ENCODE measurements at regions not wholly inside any gene's neighbourhood (a gene's known extent, or its start where the extent isn't known, plus 50 kb on each side); places are given as distances from the start of the nearest gene placed in this dataset.
"Not testable (repeated sequence)": the region's sequence is repeated elsewhere in the genome, so short reads cannot be mapped to it uniquely, and the experiment has no call there.

DNA sequence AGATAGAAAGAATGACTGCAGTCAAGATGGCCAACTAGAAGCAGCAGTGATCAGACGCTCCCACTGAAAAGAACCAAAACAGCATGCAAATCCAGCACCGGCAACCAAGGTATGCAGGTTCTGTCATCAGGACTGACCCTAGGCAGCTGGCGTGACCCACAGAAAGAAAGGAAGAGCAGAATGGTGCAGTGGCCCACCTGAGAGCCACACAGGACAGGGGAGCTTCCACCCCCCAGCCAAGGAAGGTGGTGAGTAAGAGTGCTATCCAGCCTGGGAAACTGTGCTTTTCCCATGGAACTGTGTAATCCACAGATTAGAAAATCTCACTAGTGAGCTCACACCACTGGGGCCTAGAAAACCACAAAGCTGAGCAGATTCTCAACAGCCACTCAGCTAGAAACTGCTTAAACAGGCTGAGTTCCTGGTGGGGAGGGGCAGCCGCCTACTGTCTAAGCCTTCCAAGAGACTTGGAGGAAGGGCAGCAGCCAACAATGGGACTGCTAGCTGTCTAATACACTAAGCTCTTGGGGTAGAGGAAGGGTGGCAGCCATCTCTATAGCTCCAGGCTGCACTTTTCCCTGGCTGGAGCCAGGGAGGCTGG lies 127.9 kb downstream of the EVA1A start:
- DNase-seq (ENCODE audit: low spot score) = no peak

DNA sequence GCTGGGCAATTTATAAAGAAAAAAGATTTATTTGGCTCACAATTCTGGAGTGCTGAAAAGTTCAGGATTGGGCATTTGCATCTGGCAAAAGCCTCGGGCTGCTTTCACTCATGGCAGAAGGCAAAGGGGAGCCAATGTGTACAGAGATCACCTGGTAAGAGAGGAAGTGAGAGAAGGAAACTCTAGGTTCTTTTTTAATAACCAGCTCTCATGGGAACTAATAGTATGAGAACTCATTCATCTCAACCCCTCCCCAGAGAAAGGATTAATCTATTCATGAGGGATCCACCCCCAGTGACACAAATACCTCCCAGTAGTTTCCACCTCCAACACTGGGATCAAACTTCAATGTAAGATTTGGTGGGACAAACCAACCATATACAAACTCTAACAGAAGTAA lies 129.0 kb downstream of the EVA1A start:
- DNase-seq (ENCODE audit: low spot score) = no peak

DNA sequence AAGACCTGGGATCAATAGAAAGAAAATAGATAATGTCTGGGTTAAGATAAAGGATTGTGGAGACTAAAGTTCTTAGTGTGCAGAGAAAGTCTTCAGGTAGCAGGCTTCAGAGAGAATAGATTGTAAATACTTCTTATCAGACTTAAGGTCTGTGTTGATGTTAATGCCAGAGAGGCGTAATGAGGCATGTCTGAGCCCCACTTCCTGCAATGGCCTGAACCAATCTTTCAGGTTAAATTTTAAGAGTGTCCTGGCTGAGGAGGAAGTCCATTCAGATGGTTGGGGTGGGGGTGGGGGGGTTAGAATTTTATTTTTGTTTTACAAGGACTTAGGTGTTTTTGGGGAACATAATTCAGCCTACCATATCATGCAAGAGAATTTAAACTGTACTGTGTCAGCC lies 129.5 kb downstream of the EVA1A start:
- DNase-seq (ENCODE audit: low spot score) = no peak

DNA sequence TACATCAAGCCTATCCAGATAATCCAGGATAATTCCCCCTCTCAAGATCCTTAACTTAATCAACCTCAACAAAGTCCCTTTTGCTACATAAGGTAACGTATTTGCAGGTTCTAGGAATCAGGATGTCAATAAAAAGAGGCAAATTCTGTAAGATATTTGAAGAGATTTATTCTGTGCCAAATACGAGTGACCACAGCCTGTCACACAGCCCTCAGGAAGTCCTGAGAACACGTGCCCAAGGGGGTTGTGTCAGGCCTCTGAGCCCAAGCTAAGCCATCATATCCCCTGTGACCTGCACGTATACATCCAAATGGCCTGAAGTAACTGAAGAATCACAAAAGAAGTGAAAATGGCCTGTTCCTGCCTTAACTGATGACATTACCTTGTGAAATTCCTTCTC lies 130.3 kb downstream of the EVA1A start:
- DNase-seq (ENCODE audit: low spot score) = not testable (repeated sequence)

DNA sequence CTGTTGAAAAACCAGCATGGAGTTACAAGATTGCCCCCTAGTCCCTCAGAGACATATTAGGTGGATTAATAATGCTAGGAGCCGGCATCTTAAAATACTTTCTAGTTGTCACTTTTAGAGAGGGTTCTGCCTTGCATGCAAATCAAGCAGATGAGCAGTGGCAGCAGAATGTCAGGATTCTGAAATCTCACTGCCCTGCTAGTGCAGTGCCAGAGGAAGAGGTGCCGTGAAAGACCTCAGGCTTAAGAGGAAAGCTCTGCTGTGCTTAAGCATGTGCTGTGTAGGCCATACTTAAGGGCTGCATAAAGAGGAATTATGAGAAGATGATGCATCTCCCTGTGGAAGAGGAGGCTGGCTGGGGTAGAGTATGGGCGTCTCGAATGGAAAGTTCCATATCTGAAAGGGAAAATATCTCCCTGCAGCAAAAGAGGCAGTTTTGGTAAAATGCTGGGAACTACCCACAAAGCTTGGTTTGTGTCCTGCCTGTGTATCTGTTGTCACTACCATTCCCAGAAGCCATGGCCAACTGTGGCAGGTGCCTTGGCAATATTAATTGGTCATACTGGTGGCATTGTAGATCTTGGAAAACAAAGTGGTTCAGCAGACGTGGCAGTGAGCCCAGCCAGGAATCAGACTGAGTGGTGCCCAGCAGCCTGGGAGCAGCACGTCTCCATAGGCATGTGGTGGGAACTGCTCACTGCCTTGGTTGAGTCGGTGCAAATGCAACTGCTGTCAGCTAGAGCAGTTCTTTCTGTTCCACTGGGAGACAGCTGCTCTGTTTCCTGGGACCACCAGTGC lies 131.9 kb downstream of the EVA1A start:
- DNase-seq (ENCODE audit: low spot score) = no peak

DNA sequence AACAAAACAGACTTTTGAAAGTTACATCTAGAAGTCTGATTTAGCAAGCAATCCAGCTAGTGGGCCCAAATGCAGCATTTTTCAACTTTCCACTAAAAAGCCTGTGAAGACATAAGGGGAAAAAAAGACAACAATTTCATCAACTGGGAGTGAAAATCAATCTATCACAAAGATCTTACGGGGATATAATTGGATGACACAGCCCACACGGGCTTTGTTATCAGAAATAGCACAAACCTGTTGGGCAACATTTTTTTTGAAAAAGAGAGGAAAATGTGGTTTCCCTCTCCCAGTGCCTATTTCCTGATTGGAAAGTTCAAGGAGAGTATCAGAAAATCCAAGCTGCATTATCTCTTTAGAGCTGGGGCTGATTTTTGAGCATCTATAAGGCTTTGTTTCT lies 132.7 kb downstream of the EVA1A start:
- no peak for DNase-seq (ENCODE audit: low spot score)

DNA sequence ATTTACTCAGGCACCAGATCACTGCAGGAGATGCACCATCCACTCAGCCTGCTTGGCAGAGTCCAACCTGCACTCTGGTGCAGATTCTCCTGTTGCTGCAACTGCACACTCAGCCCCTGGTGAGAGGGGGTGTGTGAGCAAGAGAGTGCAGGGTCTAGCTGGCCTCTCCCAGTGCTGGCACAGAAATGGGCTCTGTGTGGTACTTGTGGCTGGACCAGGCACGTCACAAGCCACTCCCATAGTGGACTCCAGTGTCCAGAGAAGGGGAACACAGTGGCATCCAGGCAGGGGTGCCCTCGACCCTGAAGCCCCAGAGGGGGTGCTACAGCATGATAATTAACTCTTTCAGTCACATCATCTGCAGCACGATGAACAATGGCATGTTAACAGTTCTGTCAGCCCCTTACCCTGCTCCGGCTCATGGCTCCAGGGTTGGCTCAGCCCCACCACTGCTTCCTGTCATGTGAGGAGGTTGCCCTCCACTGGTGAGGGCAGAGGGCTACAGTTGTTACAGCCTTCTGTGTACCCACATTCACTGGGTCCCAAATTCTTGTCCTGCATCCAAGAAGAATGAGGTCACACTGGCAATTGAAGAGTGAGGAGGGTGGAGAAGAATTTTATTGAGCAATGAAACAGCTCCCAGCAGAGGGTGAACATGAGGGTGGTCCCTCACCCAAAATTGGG lies 135.7 kb downstream of the EVA1A start:
- no peak for DNase-seq (ENCODE audit: low spot score)

DNA sequence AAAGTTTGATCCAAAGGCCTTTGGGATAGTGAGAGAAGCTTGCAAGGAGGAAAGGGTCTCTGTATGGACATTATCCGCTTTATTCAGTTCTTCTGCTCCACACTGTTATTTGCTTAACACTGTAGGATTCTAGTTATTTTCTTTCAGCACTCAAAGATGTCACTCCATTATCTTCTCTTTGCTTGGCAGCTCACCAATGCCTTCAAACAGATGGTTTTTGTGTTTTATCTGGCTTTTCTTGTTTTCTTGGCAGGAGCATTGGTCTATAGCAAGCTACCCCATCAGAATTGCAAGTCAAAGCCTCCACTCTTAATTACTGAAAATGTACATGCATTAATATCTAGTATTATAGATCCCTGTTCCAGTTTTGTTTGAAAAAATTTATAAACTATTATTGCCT lies 138.8 kb downstream of the EVA1A start:
- no peak for DNase-seq (ENCODE audit: low spot score)

DNA sequence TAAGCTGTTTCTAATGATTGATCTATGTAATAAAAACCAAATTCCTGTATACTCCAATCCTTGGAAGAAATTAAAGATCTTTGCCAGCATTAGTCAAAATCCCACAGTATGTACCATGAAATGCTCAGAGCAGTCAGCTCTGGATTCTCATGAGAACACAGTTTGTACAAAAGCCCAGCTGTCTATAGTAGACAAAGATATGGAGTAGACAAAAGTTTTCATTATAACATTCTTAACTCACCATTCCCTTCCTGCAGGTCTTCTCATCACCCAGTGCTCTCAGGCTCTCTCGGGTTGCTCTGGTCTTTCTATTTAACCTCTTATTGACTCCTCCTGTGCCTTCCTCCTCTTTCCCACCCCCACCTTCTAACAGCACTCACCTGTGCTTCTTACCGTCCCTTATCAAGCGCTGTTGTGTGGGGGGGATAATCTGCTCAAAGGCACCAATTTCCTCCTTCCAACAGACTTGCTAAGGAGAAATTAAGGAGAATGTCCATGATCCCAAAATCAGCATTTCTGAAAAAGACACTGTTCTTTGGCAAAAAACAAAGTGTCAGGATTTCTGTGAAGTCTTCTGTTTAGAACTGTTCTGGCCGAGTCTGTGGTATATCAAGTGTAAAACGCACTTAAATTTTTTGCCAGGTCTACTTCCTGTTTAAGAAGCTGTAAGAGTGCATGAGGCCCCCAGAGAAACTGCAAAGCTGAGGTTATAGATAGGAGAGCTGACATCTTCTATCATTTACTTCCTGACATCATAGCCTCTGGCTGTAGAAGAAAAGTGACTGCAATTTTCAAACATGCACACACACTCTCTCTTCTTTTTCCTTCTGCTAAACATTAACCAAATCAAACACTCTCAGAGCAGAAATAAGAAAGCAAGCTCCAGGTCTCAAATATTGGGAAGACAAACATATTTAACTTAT lies 144.1 kb downstream of the EVA1A start:
- DNase-seq (ENCODE audit: low spot score) = no peak

DNA sequence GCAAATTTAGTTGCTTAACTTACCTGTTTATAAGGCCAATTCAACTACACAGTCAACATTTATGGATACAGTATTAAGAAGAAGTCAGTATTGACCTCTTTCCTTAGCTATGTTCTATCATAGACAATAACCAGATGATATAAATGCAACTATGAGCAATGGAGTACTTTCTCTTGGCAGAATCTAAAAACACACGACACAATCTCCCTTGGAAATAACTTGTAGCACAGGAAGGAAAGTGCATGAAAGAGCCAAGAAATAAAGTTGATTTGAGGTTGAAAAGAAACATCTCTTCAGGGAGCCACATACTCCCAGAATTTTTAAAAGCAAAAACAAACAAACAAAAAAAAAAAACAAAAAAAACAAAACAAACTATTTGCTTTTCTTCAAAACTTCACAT lies 145.0 kb downstream of the EVA1A start:
- no peak for DNase-seq (ENCODE audit: low spot score)

DNA sequence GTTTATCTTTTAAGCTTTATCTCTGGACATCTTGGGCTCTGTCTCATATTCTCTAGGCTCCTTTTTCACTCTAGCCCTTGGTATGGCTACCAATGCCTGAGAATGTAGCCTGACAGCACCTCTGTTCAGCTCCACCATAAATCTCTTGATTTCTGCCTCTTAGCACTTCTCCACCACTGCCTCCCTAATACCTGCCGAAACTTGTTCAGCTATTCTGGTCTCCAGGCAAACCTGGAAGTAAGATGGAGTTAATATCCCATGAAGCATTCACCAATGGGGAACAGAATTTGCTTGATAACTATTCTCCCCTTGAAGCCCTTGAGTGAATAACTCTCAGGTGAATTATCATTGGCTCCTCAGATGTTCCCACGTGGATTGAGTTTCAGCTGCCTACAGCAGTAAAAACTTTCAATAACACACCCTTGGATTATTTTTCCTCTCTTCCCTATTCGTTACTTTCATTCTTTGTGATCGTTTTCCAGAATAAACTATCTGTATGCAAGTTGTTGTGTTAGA lies 145.6 kb downstream of the EVA1A start:
- no peak for DNase-seq (ENCODE audit: low spot score)

DNA sequence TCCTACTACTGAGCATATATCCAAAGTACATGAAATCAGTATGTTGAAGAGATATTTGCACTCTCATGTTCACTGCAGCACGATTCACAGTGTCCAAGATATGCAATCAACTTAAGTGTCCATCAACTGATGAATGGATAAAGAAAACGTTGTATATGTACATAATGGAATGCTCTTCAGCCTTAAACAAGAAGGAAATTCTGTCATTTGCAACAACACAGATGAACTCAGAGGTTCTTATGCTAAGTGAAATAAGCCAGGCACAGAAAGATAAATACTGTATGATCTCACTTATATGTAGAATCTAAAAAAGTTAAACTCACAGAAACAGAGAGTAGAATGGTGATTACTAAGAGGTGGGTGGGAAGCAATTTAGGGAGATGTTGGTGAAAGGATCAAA lies 149.2 kb downstream of the EVA1A start:
- DNase-seq (ENCODE audit: low spot score) = no peak

DNA sequence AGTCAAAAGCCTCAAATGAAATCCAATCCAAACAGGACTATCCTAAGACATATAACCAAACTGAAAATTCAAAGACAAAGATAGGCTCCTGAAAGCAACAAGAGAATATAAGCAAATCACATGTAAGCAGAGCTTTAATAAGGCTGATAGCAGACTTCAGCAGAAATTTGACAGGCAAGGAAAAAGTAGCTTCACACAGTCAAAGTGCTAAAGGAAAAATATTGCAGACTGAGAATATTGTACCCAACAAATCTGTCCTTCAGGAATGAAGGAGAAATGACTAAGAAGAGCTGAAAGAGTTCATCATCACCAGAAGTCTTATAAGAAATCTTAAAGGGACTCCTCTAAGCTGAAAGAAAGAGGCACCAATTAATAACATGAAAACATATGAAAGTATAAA lies 150.0 kb downstream of the EVA1A start:
- DNase-seq (ENCODE audit: low spot score) = no peak

DNA sequence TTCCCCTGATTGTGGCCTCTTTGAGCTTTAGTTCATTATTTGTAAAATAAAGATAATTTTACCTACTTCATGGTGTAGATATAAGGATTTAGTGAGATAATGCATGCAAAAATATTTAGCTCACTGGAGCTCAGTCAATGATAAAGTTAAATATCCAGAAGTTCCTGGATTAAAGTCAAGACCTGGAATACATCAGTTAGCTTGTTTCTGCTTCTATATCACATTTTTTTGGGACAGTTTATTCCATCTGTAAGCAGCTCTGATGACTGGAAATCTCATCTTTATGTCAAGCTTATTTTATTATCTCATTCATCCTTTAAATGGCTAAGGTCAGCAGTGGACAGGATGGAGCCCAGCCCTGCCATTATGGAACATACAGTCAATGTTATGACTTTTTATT lies 152.0 kb downstream of the EVA1A start:
- DNase-seq (ENCODE audit: low spot score) = no peak

DNA sequence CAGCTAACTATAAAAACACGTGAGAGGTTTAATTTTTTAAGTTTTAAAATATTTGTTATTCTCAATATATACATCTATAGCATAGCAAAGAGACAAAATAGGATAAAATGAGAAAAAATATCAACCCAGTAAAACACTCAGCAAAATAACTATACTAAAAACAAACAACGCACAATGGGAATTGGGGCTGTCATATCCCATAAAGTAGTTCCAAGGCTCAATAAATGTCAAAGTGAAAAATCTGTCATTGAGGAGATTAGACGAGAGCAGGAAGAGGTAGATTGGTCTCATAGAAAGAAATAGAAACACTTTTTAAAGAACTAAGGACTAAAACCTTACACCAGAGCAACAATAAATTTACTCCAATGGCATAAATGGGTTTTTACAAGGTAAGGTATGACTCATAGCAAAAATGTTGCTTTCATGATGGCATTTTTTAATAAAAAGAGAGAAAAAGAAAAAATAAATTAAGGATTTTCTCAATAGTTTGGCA lies 153.7 kb downstream of the EVA1A start:
- DNase-seq (ENCODE audit: low spot score) = no peak

DNA sequence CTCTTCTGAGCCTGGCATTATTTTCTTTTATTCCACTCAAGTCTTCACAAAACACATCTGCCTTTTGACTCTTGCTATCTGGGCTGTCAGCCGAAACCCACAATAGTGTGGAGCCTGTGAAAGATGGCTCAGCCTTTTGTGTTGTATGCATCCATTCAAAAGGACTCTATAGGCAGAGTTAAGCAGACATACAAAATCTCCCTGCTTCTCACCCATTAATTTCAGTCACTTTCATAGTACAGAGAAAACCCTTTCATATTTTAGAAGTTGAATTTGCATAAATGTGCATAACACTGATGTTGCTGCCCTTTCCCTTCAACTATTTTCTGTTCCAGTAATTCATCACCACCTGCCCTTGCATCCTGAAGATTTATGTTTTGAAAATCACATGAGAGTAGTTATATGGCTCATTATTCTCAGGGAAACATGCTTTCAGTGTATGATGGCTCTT lies 154.6 kb downstream of the EVA1A start:
- DNase-seq (ENCODE audit: low spot score) = no peak

DNA sequence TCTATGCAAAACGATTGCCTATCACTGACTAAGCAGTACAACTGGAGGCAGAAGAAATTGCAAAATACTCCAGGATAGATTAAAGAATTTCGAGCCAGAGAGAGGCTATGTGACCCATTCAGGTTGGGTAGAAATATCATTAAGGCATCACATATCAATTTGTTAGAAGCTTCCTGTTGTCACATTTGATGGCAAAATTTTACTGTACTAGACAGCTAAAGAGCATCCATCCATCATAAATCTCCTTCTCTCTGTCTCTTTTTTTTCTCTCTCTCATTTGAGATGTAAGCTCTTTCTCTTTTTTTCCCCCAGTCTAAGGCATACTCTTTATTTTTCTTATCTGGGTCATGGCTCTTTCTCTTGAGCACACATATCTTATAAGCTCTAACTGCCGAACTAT lies 155.7 kb downstream of the EVA1A start:
- DNase-seq (ENCODE audit: low spot score) = no peak

DNA sequence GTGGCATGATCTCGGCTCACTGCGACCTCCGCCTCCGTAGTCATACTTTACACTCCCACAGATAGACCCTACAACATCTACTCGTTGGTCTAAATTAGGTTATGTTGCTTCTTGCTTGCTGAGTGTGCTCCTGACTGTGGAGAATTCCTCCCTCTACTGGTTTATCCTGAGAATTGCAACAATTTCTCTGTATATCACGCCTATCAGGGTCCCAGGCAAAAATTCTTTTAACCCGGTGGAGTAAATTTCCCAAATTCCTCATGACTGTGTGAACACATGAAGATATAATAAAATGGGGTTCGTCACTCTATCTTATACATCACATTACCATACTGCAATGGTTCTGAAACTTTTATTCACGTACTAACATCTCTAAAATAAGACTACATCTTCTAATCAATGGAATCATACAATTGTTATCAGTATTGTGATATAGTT lies 156.7 kb downstream of the EVA1A start:
- peak; percentile 55 for DNase-seq (ENCODE audit: low spot score)

DNA sequence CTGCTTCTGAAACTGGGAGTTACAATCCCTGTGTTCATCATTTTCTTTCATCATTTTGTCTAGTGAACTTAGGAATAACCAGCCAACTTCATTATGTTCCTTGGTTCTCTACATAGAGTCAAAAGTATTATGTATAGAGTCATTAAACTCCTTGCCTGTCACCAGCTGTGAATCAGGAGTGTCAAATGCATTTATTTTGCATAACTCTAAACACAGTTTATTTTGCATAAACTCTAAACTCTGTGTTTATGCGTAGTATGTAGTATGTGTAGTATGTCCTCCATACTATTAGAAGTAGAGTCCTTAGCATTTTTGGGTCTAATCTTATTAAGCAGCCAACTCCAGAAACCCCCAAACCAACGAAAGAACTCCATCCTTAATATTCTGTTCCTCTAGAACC lies 164.4 kb downstream of the EVA1A start:
- DNase-seq (ENCODE audit: low spot score) = no peak

DNA sequence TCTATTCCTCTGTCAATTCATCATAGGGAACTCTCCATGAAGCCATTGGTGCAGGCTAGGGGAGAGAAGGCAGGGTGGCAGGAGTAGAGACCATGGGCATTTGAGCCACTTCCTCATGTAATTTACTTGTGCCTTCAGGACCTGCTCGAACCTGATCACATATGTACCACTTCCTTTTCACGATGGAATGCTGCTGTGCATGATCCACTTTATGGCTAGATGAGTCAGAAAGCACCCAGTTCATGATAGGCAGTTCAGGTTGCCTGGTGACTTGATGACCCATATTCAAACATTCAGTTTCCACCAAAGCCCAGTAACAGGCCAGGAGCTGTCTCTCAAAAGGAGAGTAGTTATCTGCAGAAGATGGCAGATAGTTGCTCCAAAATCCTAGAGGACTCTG lies 166.0 kb downstream of the EVA1A start:
- DNase-seq (ENCODE audit: low spot score) = not testable (repeated sequence)

DNA sequence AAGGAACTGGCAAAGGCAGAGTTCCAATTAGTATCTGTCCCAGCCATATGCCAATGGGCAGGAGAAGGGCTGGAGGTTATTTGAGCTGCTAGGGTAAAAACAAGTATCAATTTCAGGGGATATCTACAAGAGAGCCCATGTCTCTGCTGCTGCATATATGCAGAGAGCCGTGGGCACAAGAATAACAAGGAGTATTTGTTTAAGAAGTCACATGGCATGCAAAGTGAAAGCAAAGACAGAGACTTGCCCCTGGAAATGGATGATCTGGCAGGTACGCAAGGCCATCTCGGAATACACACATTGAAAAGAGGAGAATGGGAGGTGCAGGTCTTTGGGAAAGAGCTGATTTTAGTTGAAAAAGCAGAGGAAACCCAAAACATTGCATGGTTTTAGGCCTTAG lies 170.6 kb downstream of the EVA1A start:
- no peak for DNase-seq (ENCODE audit: low spot score)

DNA sequence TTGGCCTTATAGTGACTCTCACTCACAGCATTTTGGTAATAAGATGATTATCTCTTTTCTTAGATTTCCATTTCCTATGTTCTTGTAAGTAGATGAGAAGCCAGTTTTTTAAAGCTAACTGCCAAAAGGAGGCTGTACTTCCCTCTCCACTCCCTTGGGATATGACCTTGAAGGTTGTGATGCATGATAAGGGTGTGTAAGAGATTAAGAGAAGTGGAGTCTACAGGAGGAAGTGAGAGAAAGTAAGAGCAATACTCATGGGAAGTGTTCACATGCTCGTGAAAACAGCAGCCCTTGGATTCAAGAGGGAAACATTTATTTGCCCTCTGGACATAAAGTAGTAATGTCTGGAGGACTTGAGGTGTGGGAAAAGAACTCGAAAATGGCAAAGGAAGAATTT lies 171.5 kb downstream of the EVA1A start:
- DNase-seq (ENCODE audit: low spot score) = no peak
